Left cardiac atrium (tissue), 4 donors: ENCODE measurements at regions not wholly inside any gene's neighbourhood (a gene's known extent, or its start where the extent isn't known, plus 50 kb on each side); places are given as distances from the start of the nearest gene placed in this dataset.
"Not testable (repeated sequence)": the region's sequence is repeated elsewhere in the genome, so short reads cannot be mapped to it uniquely, and the experiment has no call there.

Source experiments
- ATAC-seq, 2 donors: fragments of 200-7000 bp; cut with Tn5 transposase; one replicate each; pipeline ENCODE4 v1.9.1; 2020; ENCODE audit warnings: mild to moderate bottlenecking in 2 of 2, moderate library complexity in 2 of 2
- DNase-seq: peaks from one replicate; pipeline ENCODE4 v3.0.0-alpha.2; 2020
- intact Hi-C, 2 donors: fragments of 100-400 bp; cut with DNase I; formaldehyde crosslinking; loops; one replicate each; pipeline versions ENCODE4 v1.14.1 to v1.15.1; 2022 to 2023
- donor health status: DM: no; HTN: yes; CAD: no.
- donor health status: DM: no; HTN: yes; CAD: no; lungs with severe emphysema.
- donor health status: DM: yes; HTN: yes; CAD: no.
- donor health status: Dilated cardiomyopathy.

DNA sequence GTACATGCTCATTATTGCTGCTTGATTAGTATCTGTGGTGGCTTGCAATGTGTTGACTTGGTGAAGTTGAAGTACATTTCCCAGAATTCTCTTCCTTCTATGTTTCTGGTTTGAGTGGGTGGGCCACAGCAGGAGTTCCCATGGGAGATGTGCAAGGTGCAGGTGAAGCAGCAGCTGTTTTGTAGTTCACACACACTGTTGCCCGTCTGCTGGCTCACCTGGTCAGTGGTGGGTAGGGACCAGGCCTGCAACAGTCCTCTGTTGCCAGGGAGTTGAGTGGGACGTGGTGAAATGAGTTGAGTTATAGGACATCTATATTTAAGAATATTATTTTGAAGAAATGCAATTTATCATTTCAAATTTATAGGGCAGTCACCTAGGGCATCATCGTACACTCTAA is 417.4 kb downstream of the TMEM135 start:
- ATAC-seq, result no peak
- intact Hi-C loops, result no loop called here

DNA sequence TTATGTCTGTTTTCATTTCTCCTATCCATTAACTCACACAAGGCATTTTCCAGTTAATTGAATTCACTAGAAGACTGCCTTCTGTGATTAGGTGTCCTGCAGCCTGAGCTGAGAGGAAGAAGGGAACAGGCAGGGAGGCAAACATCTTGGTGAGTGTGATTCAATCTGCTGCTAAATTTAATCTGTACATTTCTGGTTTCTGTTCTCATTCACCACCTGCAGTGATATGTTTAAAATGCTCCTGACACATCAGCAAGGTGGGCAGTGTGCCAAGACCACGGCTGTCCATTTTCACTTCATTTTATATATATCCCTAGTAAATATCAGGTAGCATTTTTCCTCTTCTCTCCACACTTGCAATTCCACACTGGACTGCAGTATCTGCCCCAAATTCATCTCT is 416.5 kb downstream of the TMEM135 start:
- DNase-seq (no peak), ATAC-seq (no peak)
- intact Hi-C loops, result no loop called here

More for the DNA sequence above, 417.4 kb downstream of the TMEM135 start:
- DNase-seq, result no peak

- intact Hi-C loops, result no loop called here
- DNase-seq (no peak), ATAC-seq (no peak)
Measured at GRCh38 chr11:87453531-87454089, 415.9 kb downstream of the TMEM135 start.

DNA sequence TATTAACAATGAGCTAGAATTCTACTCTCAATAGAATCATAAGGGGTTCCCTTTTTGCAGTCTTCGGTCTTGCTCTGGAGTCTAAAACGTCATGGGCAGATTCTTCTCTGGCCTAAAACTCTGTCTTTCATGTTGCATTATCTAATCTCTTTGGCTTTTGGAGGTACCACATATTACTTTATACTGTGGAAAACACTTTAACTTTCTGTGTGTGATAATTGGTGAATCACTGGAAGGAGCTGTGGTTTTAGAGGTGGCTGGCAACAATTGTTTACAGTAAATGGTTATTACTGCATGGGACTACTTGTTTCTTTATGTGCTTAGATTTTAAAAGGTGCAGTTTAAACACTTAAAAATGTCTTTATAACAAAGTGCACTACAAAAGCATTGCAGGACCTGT is 414.3 kb downstream of the TMEM135 start:
- ATAC-seq, DNase-seq, intact Hi-C loops: not testable (repeated sequence)

- ATAC-seq, result peak in 1 of 2 donors; percentile 34
- intact Hi-C loops, result no loop called here
- DNase-seq, result no peak
Measured at GRCh38 chr11:87451395-87451794, 413.7 kb downstream of the TMEM135 start.

- intact Hi-C loops, result no loop called here
- no peak for ATAC-seq
Measured at GRCh38 chr11:87447606-87448005, 409.9 kb downstream of the TMEM135 start.

GRCh38 chr11:87444993-87445392 is 407.3 kb downstream of the TMEM135 start:
- intact Hi-C loops, result no loop called here
- ATAC-seq, result no peak
- DNase-seq, result no peak

More at GRCh38 chr11:87447606-87448005, 409.9 kb downstream of the TMEM135 start:
- no peak for DNase-seq

DNA sequence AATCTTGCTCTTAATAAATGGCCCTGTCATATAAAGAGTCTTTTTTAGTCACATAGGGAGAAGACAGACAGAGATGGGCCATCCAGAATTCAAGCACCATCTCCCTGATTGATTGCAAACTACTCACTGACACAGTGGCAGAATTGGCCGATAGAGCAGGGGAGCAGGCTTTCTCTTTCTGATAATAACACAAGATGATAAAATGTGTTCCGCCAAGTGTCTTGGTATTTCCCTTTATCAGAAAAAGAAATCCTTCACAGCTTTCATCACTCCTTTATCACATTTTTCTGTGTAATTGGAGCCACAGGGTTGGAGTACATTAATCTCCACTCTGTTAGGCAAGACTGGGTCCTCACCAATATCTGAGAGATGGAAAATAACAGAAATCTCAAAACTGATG is 406.0 kb downstream of the TMEM135 start:
- intact Hi-C loops, result no loop called here
- peak in 1 of 2 donors; percentile 38 for ATAC-seq

DNA sequence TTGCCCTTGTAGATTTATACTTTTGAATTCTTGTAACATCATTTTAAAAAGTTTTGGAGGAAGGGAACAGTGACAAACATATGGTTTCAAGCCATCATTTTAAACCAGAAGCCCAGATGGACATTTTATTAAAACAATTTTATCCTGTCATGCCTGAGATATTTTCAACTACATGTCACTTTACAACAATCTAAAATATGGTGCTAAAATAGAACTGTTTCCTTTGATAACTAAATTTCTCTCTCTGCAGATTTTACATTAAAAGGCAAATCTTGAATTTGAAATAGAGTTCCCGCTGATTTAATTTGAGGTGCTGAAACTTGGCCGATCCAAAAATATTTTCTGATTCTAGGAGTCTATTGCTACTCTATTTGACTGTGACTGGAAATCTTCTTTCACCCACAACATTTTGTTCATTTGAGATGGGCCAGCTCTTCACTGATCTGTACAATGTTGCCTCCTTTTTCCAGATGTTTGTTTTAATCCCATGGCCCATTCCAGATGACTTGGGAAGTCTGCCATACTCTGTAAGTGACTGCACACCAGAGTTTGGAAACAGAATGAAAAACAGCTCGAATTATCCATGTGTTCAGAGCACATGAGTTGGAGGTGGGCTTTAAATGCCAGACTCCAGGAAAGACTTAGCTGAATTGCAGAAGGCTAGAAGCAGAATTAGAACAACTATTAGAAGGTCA is 402.5 kb downstream of the TMEM135 start:
- DNase-seq (no peak), ATAC-seq (peak in 1 of 2 donors; percentile 12)
- intact Hi-C loops, result no loop called here

More for the DNA sequence above, 406.0 kb downstream of the TMEM135 start:
- no peak for DNase-seq

- DNase-seq (no peak), ATAC-seq (no peak)
- intact Hi-C loops, result no loop called here
Measured at GRCh38 chr11:87438416-87438815, 400.7 kb downstream of the TMEM135 start.

DNA sequence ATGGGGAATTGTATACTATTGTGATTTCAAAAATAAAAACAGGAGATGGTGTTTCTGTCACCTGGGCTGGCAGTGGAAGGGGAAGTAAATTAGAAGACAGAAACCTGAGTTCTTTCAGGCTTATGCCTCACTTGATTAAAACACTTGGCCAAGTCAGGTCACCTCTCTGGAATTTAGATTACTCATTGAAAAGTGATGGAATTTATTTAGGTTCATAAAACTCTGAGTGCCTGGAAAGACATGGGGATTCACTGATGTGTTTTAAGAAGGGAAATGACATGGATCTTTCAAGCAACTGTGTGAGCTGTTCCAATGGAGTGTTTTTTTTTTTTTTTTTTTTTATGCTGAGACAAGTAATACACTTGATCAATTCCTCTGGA is 400.1 kb downstream of the TMEM135 start:
- ATAC-seq (peak in 1 of 2 donors; percentile 68), DNase-seq (no peak)

DNA sequence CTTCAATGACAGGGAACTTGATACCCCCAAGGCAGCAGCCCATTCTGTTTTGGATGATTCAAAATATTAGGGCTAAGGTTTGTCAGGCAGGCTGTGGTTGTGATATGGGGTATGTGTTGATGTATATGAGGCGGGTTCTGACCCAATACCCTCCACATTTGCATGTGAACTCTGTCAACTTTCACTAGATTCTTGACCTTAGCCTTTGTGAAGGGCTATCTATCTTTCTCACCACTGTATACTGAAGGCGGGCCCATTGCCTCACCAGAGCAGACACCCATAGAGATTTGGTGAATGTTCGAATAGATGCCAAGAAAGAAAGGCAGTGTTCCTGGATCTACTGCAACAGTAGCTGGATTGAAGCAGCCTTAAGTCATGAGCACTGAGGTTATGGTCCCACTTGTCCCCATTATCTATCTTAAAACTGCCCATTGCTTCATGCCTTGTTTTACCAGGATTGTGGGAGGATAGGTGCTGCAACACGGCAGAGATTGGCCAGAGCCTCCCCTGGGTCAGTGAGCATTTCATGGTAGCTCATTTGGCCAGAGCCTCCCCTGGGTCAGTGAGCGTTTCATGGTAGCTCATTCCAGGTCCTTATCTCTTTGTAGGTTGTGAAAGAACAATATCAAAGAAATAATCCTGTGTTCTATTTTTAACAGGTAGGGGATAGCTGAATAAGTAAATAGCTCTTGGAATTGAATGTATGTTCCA is 399.6 kb downstream of the TMEM135 start:
- ATAC-seq (peak in 1 of 2 donors; percentile 82), DNase-seq (no peak)
- intact Hi-C loops, result no loop called here

More for the DNA sequence above, 400.1 kb downstream of the TMEM135 start:
- intact Hi-C loops, result no loop called here

DNA sequence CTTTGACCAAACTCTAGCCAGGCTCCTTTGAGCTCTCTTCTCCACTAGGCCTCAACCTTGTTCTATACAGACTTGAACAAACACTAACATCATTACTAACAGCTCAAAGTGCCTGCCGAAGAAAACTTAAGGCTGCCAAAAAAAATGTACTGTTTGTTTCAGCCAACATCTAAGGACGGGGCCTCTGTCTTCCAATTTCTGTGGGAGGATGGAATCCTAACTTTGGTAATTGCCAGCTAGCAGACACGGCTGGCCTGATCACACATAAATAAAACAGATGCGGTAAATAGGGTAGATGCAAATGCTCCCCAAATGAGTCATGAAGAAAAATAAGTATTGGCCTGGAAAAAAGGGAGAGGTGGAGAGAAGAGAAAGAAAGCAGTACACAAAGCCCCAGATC is 394.3 kb downstream of the TMEM135 start:
- ATAC-seq (peak; percentile 34 to 70), DNase-seq (no peak)
- intact Hi-C loops, result no loop called here

GRCh38 chr11:87431392-87431791 is 393.7 kb downstream of the TMEM135 start:
- no peak for ATAC-seq
- intact Hi-C loops, result no loop called here

GRCh38 chr11:87430821-87431220 is 393.1 kb downstream of the TMEM135 start:
- ATAC-seq, result no peak
- DNase-seq, result no peak
- intact Hi-C loops, result no loop called here

More at GRCh38 chr11:87431392-87431791, 393.7 kb downstream of the TMEM135 start:
- DNase-seq, result no peak

DNA sequence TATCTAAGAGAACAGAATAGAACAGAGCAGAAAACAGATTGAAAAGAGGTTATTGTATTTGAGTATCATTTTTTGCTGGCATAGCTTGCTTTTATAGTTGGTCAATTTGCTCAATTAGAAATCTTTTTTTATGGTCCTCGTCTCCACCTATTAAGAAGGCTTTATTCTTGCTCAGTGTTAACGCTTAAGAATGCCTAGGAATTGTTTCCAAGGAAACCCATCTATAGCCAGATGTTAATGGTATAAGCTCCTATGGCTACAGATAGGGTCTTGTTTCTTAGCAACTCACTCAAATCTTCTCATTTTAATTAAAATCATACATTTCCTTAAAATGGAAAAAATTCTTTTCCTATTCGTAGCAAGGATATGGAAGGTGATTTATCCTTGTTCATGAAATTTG is 392.3 kb downstream of the TMEM135 start:
- intact Hi-C loops, result loop anchor here in 1 of 2 donors (10.0 kb wide), 2 partner anchors 495 to 555 kb away; no protein-coding TSS in a partner anchor
- ATAC-seq (no peak), DNase-seq (no peak)

DNA sequence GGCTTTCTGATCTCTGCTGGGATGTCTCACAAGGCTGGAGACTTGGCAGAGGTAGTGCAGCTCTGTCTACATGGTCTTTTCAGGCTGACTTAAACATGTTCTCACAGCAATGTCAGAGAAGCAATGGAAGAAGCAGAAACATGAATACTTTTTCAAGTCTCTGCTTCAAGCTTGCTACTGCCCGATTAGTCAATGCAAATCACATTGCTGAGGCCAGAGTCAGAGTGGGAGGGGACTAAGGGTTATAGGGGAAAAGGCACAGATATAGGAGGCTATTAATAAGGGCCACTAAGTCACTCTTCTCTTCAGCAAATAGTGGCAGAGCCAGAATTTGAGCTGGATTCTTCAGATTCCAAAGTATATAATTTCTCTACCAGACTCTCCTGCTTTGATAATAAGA is 390.5 kb downstream of the TMEM135 start:
- no peak for ATAC-seq
- no peak for DNase-seq
- intact Hi-C loops, result loop anchor here in 1 of 2 donors (10.0 kb wide), 2 partner anchors 493 to 553 kb away; no protein-coding TSS in a partner anchor

DNA sequence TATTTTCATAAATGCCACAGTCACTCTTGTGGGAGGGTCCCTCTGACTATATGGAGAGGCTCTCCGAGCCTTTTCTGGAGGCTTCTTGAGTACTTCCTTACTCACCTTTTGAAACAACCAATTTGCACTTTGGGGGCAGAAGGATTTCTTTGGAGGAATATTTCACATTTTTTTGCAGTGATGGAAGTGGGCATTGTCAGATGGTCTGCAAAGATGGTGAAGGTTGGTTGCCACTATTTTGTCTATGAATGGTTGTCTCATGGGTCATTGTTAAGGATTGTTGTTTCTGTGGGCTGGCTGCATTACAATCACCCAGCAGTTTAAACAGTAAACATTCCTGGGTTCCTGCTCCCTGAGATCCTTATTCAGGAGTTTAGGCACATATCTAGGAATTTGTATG is 388.2 kb downstream of the TMEM135 start:
- intact Hi-C loops, result loop anchor here in 1 of 2 donors (10.0 kb wide), 2 partner anchors 491 to 551 kb away; no protein-coding TSS in a partner anchor
- ATAC-seq, result no peak

DNA sequence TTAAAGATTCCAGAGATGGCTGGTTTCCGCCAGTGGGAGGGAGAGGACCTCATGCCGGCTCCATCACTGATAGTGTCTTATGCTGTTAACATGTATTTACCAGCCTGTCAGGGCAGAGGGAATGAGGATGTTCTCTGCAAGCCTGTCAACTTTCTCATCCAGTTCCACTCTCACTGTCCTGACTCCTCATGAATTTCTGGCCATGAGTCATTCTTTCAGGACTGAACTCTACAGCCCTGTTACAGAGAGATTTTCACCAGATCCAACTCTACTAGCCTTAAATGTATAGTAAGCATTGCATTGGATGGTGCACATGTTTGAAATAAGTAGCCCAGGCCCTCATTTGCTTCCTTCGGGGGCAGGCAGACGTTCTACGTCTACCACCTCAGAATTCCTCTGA is 387.7 kb downstream of the TMEM135 start:
- no peak for ATAC-seq
- no peak for DNase-seq
- intact Hi-C loops, result loop anchor here in 1 of 2 donors (10.0 kb wide), 2 partner anchors 491 to 551 kb away; no protein-coding TSS in a partner anchor

More for the DNA sequence above, 388.2 kb downstream of the TMEM135 start:
- DNase-seq, result no peak

DNA sequence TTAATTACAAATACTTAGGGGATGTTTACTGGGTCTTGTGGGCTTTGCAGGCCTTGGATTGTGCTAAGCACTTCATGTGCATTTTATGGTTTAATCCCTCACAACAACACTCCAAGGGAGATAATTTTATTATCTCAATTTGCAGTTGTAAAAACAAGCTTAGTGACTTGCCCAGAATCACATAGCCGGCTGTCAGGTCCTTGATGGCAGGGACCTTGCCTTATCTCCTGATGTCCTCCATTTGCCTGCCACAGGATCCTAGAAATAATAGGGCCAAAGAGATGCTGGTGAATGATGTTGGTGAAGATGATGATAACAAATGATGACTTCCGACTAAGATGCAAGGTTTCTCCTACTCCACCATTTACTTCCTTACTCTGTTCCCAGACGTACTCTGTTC is 385.4 kb downstream of the TMEM135 start:
- ATAC-seq, result no peak
- no peak for DNase-seq
- intact Hi-C loops, result loop anchor here (2.0 to 10.0 kb wide), 3 partner anchors 68 to 548 kb away; no protein-coding TSS in a partner anchor
